ENCODE measurements at regions not wholly inside any gene's neighbourhood (a gene's known extent, or its start where the extent isn't known, plus 50 kb on each side); places are given as distances from the start of the nearest gene placed in this dataset.

DNA sequence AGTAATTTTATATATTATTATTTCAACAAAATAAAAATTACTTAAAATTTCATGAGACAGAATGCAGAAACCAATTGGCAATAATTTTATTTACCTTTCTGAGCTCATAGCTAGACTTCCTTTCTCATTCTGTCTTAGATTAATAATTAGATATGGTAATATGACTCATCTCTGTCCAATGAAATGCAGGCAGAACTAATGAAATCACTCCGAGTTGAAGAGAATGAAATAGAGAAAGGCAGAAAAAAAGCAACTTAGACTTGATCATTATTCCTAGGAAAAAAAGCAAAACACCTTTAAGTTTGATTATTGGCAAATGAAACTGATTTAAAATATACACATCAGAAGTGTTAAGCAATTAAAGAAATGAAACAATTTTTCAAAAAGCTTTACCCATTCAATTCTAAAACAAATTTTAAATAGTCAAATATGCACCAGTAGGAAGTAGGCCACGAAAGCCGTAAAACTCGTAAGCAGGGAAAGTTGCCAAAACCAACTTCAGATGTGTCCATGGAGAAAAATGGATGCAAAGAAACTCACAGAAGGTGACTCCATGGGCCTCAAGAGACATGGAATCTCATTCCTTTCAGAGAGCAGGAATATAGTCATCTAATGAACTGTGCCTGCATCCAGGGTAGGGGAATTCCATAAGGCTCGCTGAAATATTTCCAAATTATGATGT, 293.8 kb upstream of the RGS17 start:
- Histone ChIP-seq H3K9ac (ENCODE audit: low read length) (no peak overlapping the region), H3K36me3 (ENCODE audit: control insufficient read depth, insufficient read depth, low read length, severe bottlenecking) (no peaks in the 10 kb centered on the region), H3K9me3 (ENCODE audit: control insufficient read depth, low read length) (no peaks in the 10 kb centered on the region), H3K27me3 (replicated peaks; ENCODE audit: control insufficient read depth, insufficient read depth, low read length) (no peaks in the 10 kb centered on the region), H3K4me1 (ENCODE audit: control insufficient read depth, insufficient read depth, low read length) (no peaks in the 10 kb centered on the region), H3K4me3 (ENCODE audit: low read length) (no peak overlapping the region)
- no peak for DNase-seq (ENCODE audit: low read depth)

DNA sequence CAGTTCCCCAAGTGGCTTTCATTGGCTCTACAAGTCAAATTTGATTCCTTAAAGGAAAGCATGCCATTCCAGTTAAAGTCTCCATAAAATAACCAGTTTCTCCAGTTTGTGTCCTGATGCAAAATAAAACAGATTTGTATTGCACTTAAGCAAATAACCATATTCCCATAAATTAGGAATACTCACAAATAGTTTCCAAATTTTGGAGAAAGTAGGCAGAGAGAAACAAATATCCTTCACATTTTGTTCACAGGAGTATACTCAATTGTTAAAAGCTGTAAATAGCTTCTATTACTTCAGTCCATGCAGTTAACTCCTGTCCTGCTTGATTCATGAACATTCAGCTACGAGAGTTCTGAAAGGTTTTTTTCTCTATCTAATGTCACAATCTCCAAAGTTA, 281.4 kb upstream of the RGS17 start:
- H3K4me3 ChIP-seq (ENCODE audit: low read length), result no peak overlapping the region
- H3K9ac ChIP-seq (ENCODE audit: low read length), result no peak overlapping the region
- DNase-seq (ENCODE audit: low read depth), result no peak
- H3K9me3 ChIP-seq (ENCODE audit: control insufficient read depth, low read length), result peaks cover 3% of the 10 kb centered on the region
- H3K4me1 ChIP-seq (ENCODE audit: control insufficient read depth, insufficient read depth, low read length), result no peaks in the 10 kb centered on the region
- no peaks in the 10 kb centered on the region for H3K27me3 ChIP-seq (replicated peaks; ENCODE audit: control insufficient read depth, insufficient read depth, low read length)
- H3K36me3 ChIP-seq (ENCODE audit: control insufficient read depth, insufficient read depth, low read length, severe bottlenecking), result no peaks in the 10 kb centered on the region

DNA sequence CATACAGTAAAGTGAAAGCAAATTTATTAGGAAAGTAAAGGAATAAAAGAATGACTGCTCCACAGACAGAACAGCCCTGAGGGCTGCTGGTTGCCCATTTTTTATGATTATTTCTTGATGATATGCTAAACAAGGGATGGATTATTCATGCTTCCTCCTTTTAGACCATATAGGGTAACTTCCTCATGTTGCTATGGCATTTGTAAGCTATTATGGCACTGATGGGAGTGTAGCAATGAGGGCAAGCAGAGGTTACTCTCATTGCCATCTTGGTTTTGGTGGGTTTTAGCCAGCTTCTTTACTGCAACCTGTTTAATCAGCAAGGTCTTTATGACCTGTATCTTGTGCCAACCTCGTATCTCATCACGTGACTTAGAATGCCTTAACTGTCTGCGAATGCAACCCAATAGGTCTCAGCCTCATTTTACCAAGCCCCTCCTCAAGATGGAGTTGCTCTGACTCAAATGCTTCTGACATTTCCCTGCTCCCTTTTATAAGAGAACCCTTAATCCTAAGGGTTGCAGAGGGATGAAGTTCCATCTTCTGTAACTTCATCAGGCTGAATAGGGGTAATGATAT, 280.1 kb upstream of the RGS17 start:
- no peak for DNase-seq (ENCODE audit: low read depth)
- Histone ChIP-seq H3K27me3 (replicated peaks; ENCODE audit: control insufficient read depth, insufficient read depth, low read length) (no peaks in the 10 kb centered on the region), H3K36me3 (ENCODE audit: control insufficient read depth, insufficient read depth, low read length, severe bottlenecking) (no peaks in the 10 kb centered on the region), H3K4me3 (ENCODE audit: low read length) (no peak overlapping the region), H3K4me1 (ENCODE audit: control insufficient read depth, insufficient read depth, low read length) (no peaks in the 10 kb centered on the region), H3K9ac (ENCODE audit: low read length) (no peak overlapping the region), H3K9me3 (ENCODE audit: control insufficient read depth, low read length) (peaks cover 3% of the 10 kb centered on the region)

DNA sequence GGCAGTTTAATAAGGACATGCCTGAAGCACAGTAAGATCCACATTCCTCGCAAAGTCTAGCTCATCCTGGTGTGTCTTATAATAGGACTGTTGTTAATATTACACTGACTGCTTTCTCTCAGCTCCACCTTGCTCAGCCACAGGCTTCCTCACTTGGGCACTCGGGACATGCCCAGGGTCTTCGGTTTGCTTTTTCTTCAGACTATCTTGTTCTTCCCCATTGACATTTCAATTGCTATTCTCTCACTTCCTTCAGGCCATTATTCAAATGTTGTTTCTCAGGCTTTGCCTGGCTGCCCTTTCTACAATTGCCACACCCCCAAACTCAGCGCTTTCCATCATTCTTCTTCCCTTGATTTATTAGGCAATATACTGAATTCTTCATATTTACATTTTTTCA, 274.8 kb upstream of the RGS17 start:
- Histone ChIP-seq H3K4me1 (ENCODE audit: control insufficient read depth, insufficient read depth, low read length) (no peaks in the 10 kb centered on the region), H3K9ac (ENCODE audit: low read length) (no peak overlapping the region), H3K9me3 (ENCODE audit: control insufficient read depth, low read length) (no peaks in the 10 kb centered on the region), H3K27me3 (replicated peaks; ENCODE audit: control insufficient read depth, insufficient read depth, low read length) (no peaks in the 10 kb centered on the region), H3K36me3 (ENCODE audit: control insufficient read depth, insufficient read depth, low read length, severe bottlenecking) (no peaks in the 10 kb centered on the region), H3K4me3 (ENCODE audit: low read length) (no peak overlapping the region)
- DNase-seq (ENCODE audit: low read depth), result no peak

DNA sequence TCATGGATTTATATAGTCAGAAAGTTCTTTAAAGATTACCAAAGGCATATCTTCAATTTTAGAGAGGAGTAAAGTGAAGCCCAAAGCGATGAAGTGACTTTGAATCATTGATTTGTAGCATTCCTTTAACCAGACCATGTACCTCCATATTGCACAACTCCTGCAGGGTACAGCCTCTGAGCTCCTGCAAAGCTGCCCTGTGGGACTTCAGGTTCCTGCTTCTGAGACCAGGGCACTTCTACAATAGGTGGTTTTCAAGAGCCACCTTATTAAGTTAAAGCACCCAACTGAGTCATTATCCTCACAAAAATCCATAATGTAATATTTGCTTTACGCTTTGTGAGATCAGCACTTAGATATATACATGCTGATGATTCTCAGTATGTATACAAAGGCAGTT, 270.7 kb upstream of the RGS17 start:
- no peak overlapping the region for H3K9ac ChIP-seq (ENCODE audit: low read length)
- H3K9me3 ChIP-seq (ENCODE audit: control insufficient read depth, low read length), result no peaks in the 10 kb centered on the region
- no peaks in the 10 kb centered on the region for H3K4me1 ChIP-seq (ENCODE audit: control insufficient read depth, insufficient read depth, low read length)
- no peak for DNase-seq (ENCODE audit: low read depth)
- H3K36me3 ChIP-seq (ENCODE audit: control insufficient read depth, insufficient read depth, low read length, severe bottlenecking), result no peaks in the 10 kb centered on the region
- no peaks in the 10 kb centered on the region for H3K27me3 ChIP-seq (replicated peaks; ENCODE audit: control insufficient read depth, insufficient read depth, low read length)
- H3K4me3 ChIP-seq (ENCODE audit: low read length), result no peak overlapping the region

DNA sequence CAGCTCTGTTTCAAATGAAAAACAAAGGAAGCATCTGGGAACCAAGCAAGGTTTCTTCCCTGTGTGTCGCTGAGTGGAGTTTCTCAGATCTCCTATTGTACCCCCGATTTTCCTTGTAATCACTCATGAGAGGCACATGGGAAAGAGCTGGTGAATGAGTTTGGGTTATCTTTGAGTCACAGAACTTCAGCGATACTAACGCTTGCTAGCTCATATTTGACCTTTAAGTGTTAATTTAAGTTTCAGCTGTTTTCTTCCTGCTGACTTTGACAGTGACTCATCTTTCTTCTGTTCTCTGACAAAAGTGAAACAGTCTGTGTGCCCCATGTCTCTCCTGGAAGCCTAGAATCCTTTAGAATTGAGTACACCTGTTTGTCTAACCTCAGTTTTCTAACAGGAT, 261.1 kb upstream of the RGS17 start:
- H3K27me3 ChIP-seq (replicated peaks; ENCODE audit: control insufficient read depth, insufficient read depth, low read length), result no peaks in the 10 kb centered on the region
- DNase-seq (ENCODE audit: low read depth), result no peak
- H3K36me3 ChIP-seq (ENCODE audit: control insufficient read depth, insufficient read depth, low read length, severe bottlenecking), result no peaks in the 10 kb centered on the region
- H3K4me3 ChIP-seq (ENCODE audit: low read length), result peak overlapping the region; percentile 42
- H3K9ac ChIP-seq (ENCODE audit: low read length), result no peak overlapping the region
- no peaks in the 10 kb centered on the region for H3K9me3 ChIP-seq (ENCODE audit: control insufficient read depth, low read length)
- no peaks in the 10 kb centered on the region for H3K4me1 ChIP-seq (ENCODE audit: control insufficient read depth, insufficient read depth, low read length)

DNA sequence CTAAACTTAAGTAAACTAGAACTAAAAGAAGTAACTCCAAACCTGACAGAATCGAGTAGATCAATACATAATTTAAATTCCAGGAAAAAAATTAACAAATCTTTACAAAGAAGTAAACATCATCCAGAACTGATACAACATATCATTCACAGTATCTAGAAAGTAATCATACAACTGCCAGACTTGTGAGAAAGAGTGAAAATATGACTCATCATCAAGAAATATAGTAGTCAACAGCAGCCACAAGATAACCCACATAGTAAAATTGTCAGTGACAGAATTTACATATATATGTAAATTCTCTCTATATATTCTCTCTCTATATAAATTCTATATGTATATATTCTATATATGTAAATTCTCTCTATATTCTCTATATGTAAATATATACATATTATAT, 242.8 kb upstream of the RGS17 start:
- DNase-seq (ENCODE audit: low read depth), result no peak
- Histone ChIP-seq H3K27me3 (replicated peaks; ENCODE audit: control insufficient read depth, insufficient read depth, low read length) (no peaks in the 10 kb centered on the region), H3K36me3 (ENCODE audit: control insufficient read depth, insufficient read depth, low read length, severe bottlenecking) (no peaks in the 10 kb centered on the region), H3K4me3 (ENCODE audit: low read length) (no peak overlapping the region), H3K4me1 (ENCODE audit: control insufficient read depth, insufficient read depth, low read length) (no peaks in the 10 kb centered on the region), H3K9ac (ENCODE audit: low read length) (no peak overlapping the region), H3K9me3 (ENCODE audit: control insufficient read depth, low read length) (no peaks in the 10 kb centered on the region)

DNA sequence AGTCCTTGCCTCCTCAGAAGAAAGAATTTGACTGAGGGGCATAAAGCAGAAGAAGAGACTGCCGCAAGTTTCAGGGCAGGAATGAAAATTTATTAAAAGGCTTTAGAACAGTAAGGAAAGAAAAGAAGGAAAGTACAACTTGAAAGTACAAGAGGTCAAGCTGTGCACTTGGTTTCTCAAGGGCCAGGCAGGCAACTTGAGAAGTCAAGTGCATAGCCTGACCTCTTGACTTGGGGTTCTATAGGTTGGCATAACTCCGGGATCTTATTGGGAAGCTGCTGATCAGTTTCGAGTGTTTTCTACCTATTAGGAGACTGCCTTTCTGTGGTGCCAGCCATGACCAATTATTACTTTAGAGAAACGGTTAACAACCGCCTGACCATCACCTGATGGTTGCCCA, 237.0 kb upstream of the RGS17 start:
- H3K4me3 ChIP-seq (ENCODE audit: low read length), result no peak overlapping the region
- H3K27me3 ChIP-seq (replicated peaks; ENCODE audit: control insufficient read depth, insufficient read depth, low read length), result no peaks in the 10 kb centered on the region
- no peak for DNase-seq (ENCODE audit: low read depth)
- H3K9ac ChIP-seq (ENCODE audit: low read length), result no peak overlapping the region
- H3K36me3 ChIP-seq (ENCODE audit: control insufficient read depth, insufficient read depth, low read length, severe bottlenecking), result no peaks in the 10 kb centered on the region
- no peaks in the 10 kb centered on the region for H3K4me1 ChIP-seq (ENCODE audit: control insufficient read depth, insufficient read depth, low read length)
- H3K9me3 ChIP-seq (ENCODE audit: control insufficient read depth, low read length), result no peaks in the 10 kb centered on the region

DNA sequence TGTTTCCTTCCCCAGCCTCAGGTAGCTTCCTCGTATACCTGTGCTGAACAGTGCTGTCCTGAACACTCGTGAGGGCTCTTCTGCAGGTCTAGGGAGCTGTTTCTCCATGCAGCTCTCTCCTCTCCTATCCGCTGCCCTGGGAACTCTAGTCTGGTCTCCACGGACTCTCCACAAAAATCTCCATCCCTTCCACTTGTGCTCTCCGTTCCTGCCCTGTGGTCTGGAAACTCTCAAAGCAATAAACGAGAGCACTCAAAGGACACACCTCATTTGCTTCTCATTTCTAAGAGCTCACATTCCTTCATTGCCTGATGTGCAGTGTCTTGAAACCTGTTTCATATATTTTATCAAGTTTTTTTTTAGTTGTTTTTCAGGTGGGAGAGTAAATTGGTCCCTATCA, 235.9 kb upstream of the RGS17 start:
- H3K4me3 ChIP-seq (ENCODE audit: low read length), result no peak overlapping the region
- H3K9me3 ChIP-seq (ENCODE audit: control insufficient read depth, low read length), result no peaks in the 10 kb centered on the region
- DNase-seq (ENCODE audit: low read depth), result no peak
- H3K36me3 ChIP-seq (ENCODE audit: control insufficient read depth, insufficient read depth, low read length, severe bottlenecking), result no peaks in the 10 kb centered on the region
- no peaks in the 10 kb centered on the region for H3K27me3 ChIP-seq (replicated peaks; ENCODE audit: control insufficient read depth, insufficient read depth, low read length)
- no peak overlapping the region for H3K9ac ChIP-seq (ENCODE audit: low read length)
- no peaks in the 10 kb centered on the region for H3K4me1 ChIP-seq (ENCODE audit: control insufficient read depth, insufficient read depth, low read length)

DNA sequence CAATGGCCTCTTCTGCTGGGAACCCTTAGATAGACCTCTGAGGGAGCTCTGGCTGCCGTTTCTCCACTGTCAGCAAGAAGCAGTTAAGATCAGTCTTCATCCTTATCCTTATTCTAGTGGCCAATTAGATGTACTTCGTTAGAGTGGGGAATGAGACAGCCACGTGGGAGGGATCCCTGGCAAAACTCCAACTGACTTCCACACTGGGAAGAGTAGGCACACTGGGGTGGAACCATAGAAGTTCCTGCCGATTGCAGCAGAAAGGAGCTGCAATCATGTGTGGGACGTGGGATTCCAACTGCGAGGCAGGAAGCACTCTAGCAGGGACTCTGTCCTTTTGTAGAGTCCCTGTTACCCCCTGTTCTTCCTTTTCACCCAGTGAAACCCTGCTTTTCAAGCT, 226.3 kb upstream of the RGS17 start:
- no peaks in the 10 kb centered on the region for H3K27me3 ChIP-seq (replicated peaks; ENCODE audit: control insufficient read depth, insufficient read depth, low read length)

DNA sequence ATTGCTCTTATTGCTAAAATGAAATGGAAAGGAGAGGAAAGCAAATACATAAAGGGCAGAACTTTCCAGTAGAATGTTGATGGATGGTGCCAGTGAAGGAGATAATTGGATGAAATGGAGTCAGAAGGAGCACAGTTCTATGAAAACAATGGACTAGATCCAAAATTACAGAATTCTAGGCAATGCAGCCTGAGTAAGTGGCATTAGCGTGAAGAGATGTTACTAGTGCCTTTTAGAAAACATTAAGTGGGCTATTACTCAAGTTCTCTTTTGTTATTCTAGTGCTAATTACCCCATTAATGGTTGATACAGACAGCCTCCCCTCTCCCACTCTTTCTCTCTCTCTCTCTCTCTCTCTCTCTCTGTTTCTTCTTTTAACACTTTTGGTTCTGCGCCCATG, 209.5 kb upstream of the RGS17 start:
- H3K4me1 ChIP-seq (ENCODE audit: control insufficient read depth, insufficient read depth, low read length), result no peaks in the 10 kb centered on the region
- no peak overlapping the region for H3K4me3 ChIP-seq (ENCODE audit: low read length)
- DNase-seq (ENCODE audit: low read depth), result no peak
- no peaks in the 10 kb centered on the region for H3K27me3 ChIP-seq (replicated peaks; ENCODE audit: control insufficient read depth, insufficient read depth, low read length)
- H3K9me3 ChIP-seq (ENCODE audit: control insufficient read depth, low read length), result peaks cover 3% of the 10 kb centered on the region
- H3K36me3 ChIP-seq (ENCODE audit: control insufficient read depth, insufficient read depth, low read length, severe bottlenecking), result no peaks in the 10 kb centered on the region
- H3K9ac ChIP-seq (ENCODE audit: low read length), result no peak overlapping the region

More for the DNA sequence above, 226.3 kb upstream of the RGS17 start:
- no peak overlapping the region for H3K4me3 ChIP-seq (ENCODE audit: low read length)
- H3K36me3 ChIP-seq (ENCODE audit: control insufficient read depth, insufficient read depth, low read length, severe bottlenecking), result no peaks in the 10 kb centered on the region
- no peak overlapping the region for H3K9ac ChIP-seq (ENCODE audit: low read length)
- H3K4me1 ChIP-seq (ENCODE audit: control insufficient read depth, insufficient read depth, low read length), result no peaks in the 10 kb centered on the region
- peaks cover 5% of the 10 kb centered on the region for H3K9me3 ChIP-seq (ENCODE audit: control insufficient read depth, low read length)
- DNase-seq (ENCODE audit: low read depth), result no peak

DNA sequence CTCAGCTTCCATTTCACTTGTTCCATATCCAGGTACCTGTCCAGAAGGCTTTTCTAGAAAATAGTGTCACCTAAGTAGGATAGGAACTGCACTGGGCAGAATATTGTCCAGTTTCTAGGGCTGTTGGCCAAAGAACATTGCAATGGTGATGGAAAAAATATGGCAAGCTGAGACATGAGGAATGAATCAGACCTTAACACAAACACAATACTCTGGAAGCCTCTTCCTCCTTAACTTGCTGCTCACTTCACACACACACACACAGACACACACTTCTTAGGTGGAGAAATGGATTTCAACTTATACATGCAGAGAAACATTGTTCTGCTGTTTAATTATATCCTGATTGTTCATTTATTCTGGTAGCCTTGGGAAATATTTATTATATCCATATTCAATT, 203.0 kb upstream of the RGS17 start:
- H3K36me3 ChIP-seq (ENCODE audit: control insufficient read depth, insufficient read depth, low read length, severe bottlenecking), result no peaks in the 10 kb centered on the region

More for the DNA sequence above, 203.0 kb upstream of the RGS17 start:
- Histone ChIP-seq H3K9ac (ENCODE audit: low read length) (no peak overlapping the region), H3K4me1 (ENCODE audit: control insufficient read depth, insufficient read depth, low read length) (no peaks in the 10 kb centered on the region), H3K9me3 (ENCODE audit: control insufficient read depth, low read length) (peaks cover 4% of the 10 kb centered on the region), H3K4me3 (ENCODE audit: low read length) (no peak overlapping the region), H3K27me3 (replicated peaks; ENCODE audit: control insufficient read depth, insufficient read depth, low read length) (no peaks in the 10 kb centered on the region)
- no peak for DNase-seq (ENCODE audit: low read depth)

Measured in adipocyte (in vitro differentiated cells).